HCT116 (cell line): ENCODE measurements at regions not wholly inside any gene's neighbourhood (a gene's known extent, or its start where the extent isn't known, plus 50 kb on each side); places are given as distances from the start of the nearest gene placed in this dataset.

Experiments used
- ATAC-seq: fragments of 200-7000 bp; cut with Tn5 transposase; 2 replicates; pipeline ENCODE4 v1.9.1; 2020; ENCODE audit warnings: mild to moderate bottlenecking, moderate library complexity
- BruUV-seq: library from RNA; stranded (reverse); fragments of 400-500 nt; replicated peaks from 2 replicates; lab custom pipeline; 2021; lab: Mats Ljungman, UMichigan
- CTCF ChIA-PET: fragments of 300-600 bp; sonication (Branson Sonifier 250); formaldehyde crosslinking; loops from one replicate; lab custom pipeline; 2021; ENCODE audit warnings: antibody characterized with exemption; lab: Charles Lee
- POLR2A ChIA-PET: fragments of 300-600, 350-600 bp; sonication (Branson Sonifier 250); formaldehyde crosslinking; loops from one replicate; lab custom pipeline; 2021; ENCODE audit warnings: antibody characterized with exemption; lab: Charles Lee
- RAD21 ChIA-PET, 2 experiments: fragments of 300-600 bp; sonication (Branson Sonifier 250); formaldehyde crosslinking; loops; one replicate each; lab custom pipeline; 2023; ENCODE audit warnings: low total read pairs in 2 of 2; ENCODE audit not compliant: uncharacterized antibody in 2 of 2, unreplicated experiment in 2 of 2, low non-redundant PET in 1 of 2; lab: Charles Lee
- DNase-seq: peaks from one replicate; pipeline ENCODE4 v3.0.0-alpha.2; 2010; ENCODE audit warnings: low read depth, low spot score
- H2AFZ ChIP-seq: fragments of 200-600 bp; shearing (Covaris generic), sonication (generic); 2 replicates; pipeline ENCODE4 v1.6.1; 2017; ENCODE audit warnings: low read depth, mixed run types, mixed read lengths, antibody characterized with exemption, low read length; ENCODE audit not compliant: poor library complexity, severe bottlenecking
- H3K27ac ChIP-seq: 2 replicates; pipeline ENCODE4 v1.5.1; 2012; ENCODE audit warnings: low read depth, low read length
- H3K27me3 ChIP-seq: fragments of 200-600 bp; sonication (generic); 2 replicates; pipeline ENCODE4 v1.6.1; 2016; ENCODE audit warnings: mixed run types, low read length, mixed read lengths; ENCODE audit not compliant: insufficient read depth
- H3K36me3 ChIP-seq, 2 experiments: fragments of 200-500 bp in 1 of 2; fragments of 200-600 bp in 1 of 2; sonication (Bioruptor generic) in 1 of 2; sonication (generic) in 1 of 2; 2 replicates each; pipeline versions ENCODE4 v1.5.1 to v1.6.1; 2014 to 2016; ENCODE audit warnings: low read length in 2 of 2, inconsistent platforms in 1 of 2, mixed read lengths in 1 of 2, mixed run types in 1 of 2; ENCODE audit not compliant: insufficient read depth in 2 of 2, control insufficient read depth in 1 of 2
- H3K4me1 ChIP-seq, 2 experiments: fragments of 200-600 bp in 1 of 2; sonication (generic) in 1 of 2; 2 replicates each; pipeline versions ENCODE4 v1.5.1 to v1.6.1; 2012 to 2017; ENCODE audit warnings: low read length in 2 of 2, inconsistent platforms in 1 of 2, mild to moderate bottlenecking in 1 of 2, mixed read lengths in 1 of 2, mixed run types in 1 of 2, moderate library complexity in 1 of 2; ENCODE audit not compliant: insufficient read depth in 2 of 2, control insufficient read depth in 1 of 2
- H3K4me2 ChIP-seq: fragments of 200-600 bp; sonication (generic); 2 replicates; pipeline ENCODE4 v1.6.1; 2017; ENCODE audit warnings: mixed run types, low read length, mixed read lengths
- H3K4me3 ChIP-seq, 2 experiments: fragments of 200-600 bp in 1 of 2; sonication (generic) in 1 of 2; replicated peaks in 1 of 2; 2 replicates each; pipeline ENCODE4 v1.5.1; 2011 to 2016; ENCODE audit warnings: low read length in 2 of 2, control low read depth in 1 of 2, low read depth in 1 of 2, mild to moderate bottlenecking in 1 of 2, mixed read lengths in 1 of 2, mixed run types in 1 of 2
- H3K79me2 ChIP-seq: fragments of 200-600 bp; sonication (generic); 2 replicates; pipeline ENCODE4 v1.6.1; 2017; ENCODE audit warnings: mild to moderate bottlenecking, mixed run types, low read length, moderate library complexity, mixed read lengths; ENCODE audit not compliant: insufficient read depth
- H3K9ac ChIP-seq: fragments of 200-600 bp; sonication (generic); 2 replicates; pipeline ENCODE4 v1.6.1; 2016; ENCODE audit warnings: low read length, mixed read lengths
- H3K9me2 ChIP-seq: fragments of 200-600 bp; sonication (generic), shearing (Covaris generic); 2 replicates; pipeline ENCODE4 v1.6.1; 2017; ENCODE audit warnings: mixed run types, mild to moderate bottlenecking, moderate library complexity; ENCODE audit not compliant: insufficient read depth
- H3K9me3 ChIP-seq, 2 experiments: fragments of 200-500 bp in 1 of 2; fragments of 200-600 bp in 1 of 2; sonication (Bioruptor generic) in 1 of 2; sonication (generic) in 1 of 2; 2 replicates each; pipeline ENCODE4 v1.6.1; 2014 to 2017; ENCODE audit warnings: low read length in 2 of 2, mixed read lengths in 2 of 2, inconsistent platforms in 1 of 2, low read depth in 1 of 2, mild to moderate bottlenecking in 1 of 2, mixed run types in 1 of 2, moderate library complexity in 1 of 2; ENCODE audit not compliant: control insufficient read depth in 1 of 2, insufficient read depth in 1 of 2
- H4K20me1 ChIP-seq: fragments of 200-600 bp; sonication (generic), shearing (Covaris generic); 2 replicates; pipeline ENCODE4 v1.6.1; 2017; ENCODE audit warnings: mixed run types, mild to moderate bottlenecking, moderate library complexity; ENCODE audit not compliant: insufficient read depth
- EZH2 ChIP-seq: fragments of 200-600 bp; sonication (generic); IDR thresholded peaks from 2 replicates; pipeline ENCODE4 v1.6.1; 2017; ENCODE audit warnings: antibody characterized with exemption, mixed run types
- FOSL1 ChIP-seq: IDR thresholded peaks from 2 replicates; pipeline ENCODE4 v1.6.1; 2012; ENCODE audit warnings: low read depth
- JUND ChIP-seq: IDR thresholded peaks from 2 replicates; pipeline ENCODE4 v1.6.1; 2012
- MAX ChIP-seq: IDR thresholded peaks from 2 replicates; pipeline ENCODE4 v1.6.1; 2012
- POLR2AphosphoS5 ChIP-seq: IDR thresholded peaks from 2 replicates; pipeline ENCODE4 v1.6.1; 2011; ENCODE audit warnings: mild to moderate bottlenecking, low read depth, low read length, moderate library complexity
- RAD21 ChIP-seq: IDR thresholded peaks from 2 replicates; pipeline ENCODE4 v1.6.1; 2012; ENCODE audit warnings: low read depth, mild to moderate bottlenecking
- REST ChIP-seq: IDR thresholded peaks from 2 replicates; pipeline ENCODE4 v1.6.1; 2012; ENCODE audit warnings: low read depth
- SIN3A ChIP-seq: IDR thresholded peaks from 2 replicates; pipeline ENCODE4 v1.6.1; 2012; ENCODE audit warnings: low read depth
- SRF ChIP-seq: IDR thresholded peaks from 2 replicates; pipeline ENCODE4 v1.6.1; 2012; ENCODE audit warnings: low read depth
- ZFX ChIP-seq: fragments of 450-650 bp; IDR thresholded peaks from 2 replicates; pipeline ENCODE4 v1.6.1; 2017
- intact Hi-C: fragments of 100-400 bp; cut with micrococcal nuclease; formaldehyde crosslinking; loops from 2 replicates; pipeline ENCODE4 v1.10.0; 2022
- TF ChIP-seq, protein P1 (sequence below): IDR thresholded peaks from 2 replicates; pipeline ENCODE4 v1.6.1; 2012

DNA sequence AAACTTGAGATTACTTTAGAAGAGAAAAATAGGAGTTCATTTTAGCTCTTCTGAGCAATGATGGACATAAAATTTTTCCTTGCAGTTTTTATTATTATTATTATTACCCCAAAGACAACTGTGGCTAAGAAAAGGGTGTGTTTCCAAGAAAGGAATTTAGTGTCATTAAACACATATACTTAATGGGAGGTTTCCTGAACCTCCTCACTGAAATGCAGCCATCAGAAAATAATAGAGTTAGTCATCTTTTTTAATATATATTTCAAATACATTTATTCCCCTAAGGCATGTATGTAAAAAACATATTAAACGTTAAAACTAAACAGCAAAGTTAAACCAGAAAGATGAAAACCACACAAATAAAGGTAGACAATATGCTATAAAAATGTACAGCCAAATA, 66.8 kb downstream of the CRPPA start:
- CTCF ChIA-PET, result no interaction called here
- no peaks in the 10 kb centered on the region for H3K9me2 ChIP-seq
- no peaks in the 10 kb centered on the region for H3K4me1 ChIP-seq
- POLR2A ChIA-PET, result no interaction called here
- H4K20me1 ChIP-seq, result no peaks in the 10 kb centered on the region
- intact Hi-C loops, result no loop called here
- H3K4me2 ChIP-seq, result no peak overlapping the region
- H3K27me3 ChIP-seq, result no peaks in the 10 kb centered on the region
- no peaks in the 10 kb centered on the region for H3K36me3 ChIP-seq
- H3K27ac ChIP-seq, result no peak overlapping the region
- H3K4me3 ChIP-seq, result no peak overlapping the region
- BruUV-seq, result no TSS peak
- RAD21 ChIA-PET, result no interaction called here
- no peaks in the 10 kb centered on the region for H3K9me3 ChIP-seq
- no peak overlapping the region for H3K9ac ChIP-seq
- ATAC-seq (no peak), DNase-seq (no peak)
- TF ChIP-seq RAD21, result no peak
- no peak for TF ChIP-seq FOSL1
- no peak for TF ChIP-seq SRF
- TF ChIP-seq MAX, result no peak
- TF ChIP-seq JUND, result no peak
- no peak for TF ChIP-seq ZFX
- TF ChIP-seq, protein P1, sequence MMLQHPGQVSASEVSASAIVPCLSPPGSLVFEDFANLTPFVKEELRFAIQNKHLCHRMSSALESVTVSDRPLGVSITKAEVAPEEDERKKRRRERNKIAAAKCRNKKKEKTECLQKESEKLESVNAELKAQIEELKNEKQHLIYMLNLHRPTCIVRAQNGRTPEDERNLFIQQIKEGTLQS, result no peak
- TF ChIP-seq REST, result no peak
- TF ChIP-seq POLR2AphosphoS5, result no peak
- no peak for TF ChIP-seq SIN3A
- no peak for TF ChIP-seq EZH2
- H2AFZ ChIP-seq, result no peak overlapping the region
- H3K79me2 ChIP-seq, result no peaks in the 10 kb centered on the region
